Panc1 (cell line): ENCODE measurements at regions not wholly inside any gene's neighbourhood (a gene's known extent, or its start where the extent isn't known, plus 50 kb on each side); places are given as distances from the start of the nearest gene placed in this dataset.

ENCODE experiments used
- CTCF ChIP-seq: fragments of 450-650 bp; IDR thresholded peaks from 2 replicates; pipeline ENCODE4 v1.5.1; 2017; ENCODE audit warnings: mild to moderate bottlenecking
- REST ChIP-seq, 2 experiments: IDR thresholded peaks; 2 replicates each; pipeline ENCODE4 v1.6.1; 2011 to 2012; ENCODE audit warnings: low read depth in 2 of 2, control low read depth in 1 of 2, low read length in 1 of 2, mild to moderate bottlenecking in 1 of 2, moderate library complexity in 1 of 2; ENCODE audit not compliant: insufficient read depth in 1 of 2
- TCF7L2 ChIP-seq: IDR thresholded peaks from 2 replicates; pipeline ENCODE4 v1.6.1; 2011; ENCODE audit warnings: mild to moderate bottlenecking, low read depth, low read length, inconsistent platforms

- TF ChIP-seq CTCF (no peak), TCF7L2 (no peak), REST (IDR thresholded peaks at IDR 0.05; ENCODE audit: insufficient read depth in 1 of 2, low read depth in 2 of 2, low read length in 1 of 2) (no peak)
These were observed 175.8 kb downstream of the KCNRG start for GRCh38 chr13:50191004-50191403.
